B cell (primary cell): ENCODE measurements at regions not wholly inside any gene's neighbourhood (a gene's known extent, or its start where the extent isn't known, plus 50 kb on each side); places are given as distances from the start of the nearest gene placed in this dataset.

ENCODE experiments used
- EZH2 ChIP-seq: IDR thresholded peaks from 2 replicates; pipeline ENCODE4 v1.6.1; 2012; ENCODE audit warnings: borderline replicate concordance, low read depth, mild to moderate bottlenecking, moderate library complexity, low read length; ENCODE audit not compliant: insufficient read depth, poor library complexity, severe bottlenecking
- TF ChIP-seq, protein P1 (sequence below): fragments of 200-600 bp; IDR thresholded peaks from one replicate; pipeline ENCODE4 v1.8.0; 2022; ENCODE audit warnings: antibody characterized with exemption, mild to moderate bottlenecking

DNA sequence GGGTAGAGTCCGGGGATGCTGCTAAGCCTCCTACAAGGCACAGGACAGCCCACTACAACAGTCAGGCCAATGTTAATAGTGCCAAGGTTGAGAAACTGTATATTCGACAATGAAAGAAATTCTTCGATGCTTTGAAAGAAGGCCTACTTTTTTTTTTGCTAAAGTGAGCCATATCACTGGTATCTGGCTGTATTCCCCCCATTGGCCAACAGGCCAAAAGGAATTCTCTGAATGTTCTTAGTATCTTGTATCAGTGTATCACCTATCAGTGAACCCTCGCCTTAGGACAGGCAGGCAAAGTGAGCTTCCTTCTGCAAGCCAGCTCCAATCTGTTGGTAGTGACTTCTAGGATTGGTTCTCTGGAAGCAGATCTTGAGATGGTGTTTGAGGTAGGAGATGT is 74.2 kb downstream of the SNTN start:
- TF ChIP-seq, protein P1, sequence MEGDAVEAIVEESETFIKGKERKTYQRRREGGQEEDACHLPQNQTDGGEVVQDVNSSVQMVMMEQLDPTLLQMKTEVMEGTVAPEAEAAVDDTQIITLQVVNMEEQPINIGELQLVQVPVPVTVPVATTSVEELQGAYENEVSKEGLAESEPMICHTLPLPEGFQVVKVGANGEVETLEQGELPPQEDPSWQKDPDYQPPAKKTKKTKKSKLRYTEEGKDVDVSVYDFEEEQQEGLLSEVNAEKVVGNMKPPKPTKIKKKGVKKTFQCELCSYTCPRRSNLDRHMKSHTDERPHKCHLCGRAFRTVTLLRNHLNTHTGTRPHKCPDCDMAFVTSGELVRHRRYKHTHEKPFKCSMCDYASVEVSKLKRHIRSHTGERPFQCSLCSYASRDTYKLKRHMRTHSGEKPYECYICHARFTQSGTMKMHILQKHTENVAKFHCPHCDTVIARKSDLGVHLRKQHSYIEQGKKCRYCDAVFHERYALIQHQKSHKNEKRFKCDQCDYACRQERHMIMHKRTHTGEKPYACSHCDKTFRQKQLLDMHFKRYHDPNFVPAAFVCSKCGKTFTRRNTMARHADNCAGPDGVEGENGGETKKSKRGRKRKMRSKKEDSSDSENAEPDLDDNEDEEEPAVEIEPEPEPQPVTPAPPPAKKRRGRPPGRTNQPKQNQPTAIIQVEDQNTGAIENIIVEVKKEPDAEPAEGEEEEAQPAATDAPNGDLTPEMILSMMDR = no peak
- no peak for TF ChIP-seq EZH2
